H9 (cell line): ENCODE measurements at regions not wholly inside any gene's neighbourhood (a gene's known extent, or its start where the extent isn't known, plus 50 kb on each side); places are given as distances from the start of the nearest gene placed in this dataset.

Experiments used
- DNase-seq: peaks from one replicate; pipeline ENCODE4 v3.0.0-alpha.2; 2017
- H2AFZ ChIP-seq: one replicate; pipeline ENCODE4 v1.6.1; 2013; ENCODE audit warnings: mild to moderate bottlenecking, low read length, control low read depth, moderate library complexity
- H2AK5ac ChIP-seq: 2 replicates; pipeline ENCODE4 v1.6.1; 2013; ENCODE audit warnings: low read length, control low read depth, mixed read lengths; ENCODE audit not compliant: insufficient read length
- H2BK120ac ChIP-seq: one replicate; pipeline ENCODE4 v1.6.1; 2013; ENCODE audit warnings: low read depth, mild to moderate bottlenecking, low read length, control low read depth, inconsistent platforms; ENCODE audit not compliant: poor library complexity, severe bottlenecking
- H2BK12ac ChIP-seq: 2 replicates; pipeline ENCODE4 v1.6.1; 2013; ENCODE audit warnings: low read length, control low read depth, mixed read lengths, low read depth; ENCODE audit not compliant: insufficient read length
- H2BK15ac ChIP-seq: 2 replicates; pipeline ENCODE4 v1.6.1; 2013; ENCODE audit warnings: low read depth, low read length, control low read depth
- H2BK20ac ChIP-seq: one replicate; pipeline ENCODE4 v1.6.1; 2013; ENCODE audit warnings: low read depth, mild to moderate bottlenecking, low read length, control low read depth, inconsistent platforms; ENCODE audit not compliant: poor library complexity, severe bottlenecking
- H2BK5ac ChIP-seq: 2 replicates; pipeline ENCODE4 v1.6.1; 2013; ENCODE audit warnings: low read length, control low read depth, mixed read lengths; ENCODE audit not compliant: insufficient read length
- H3K14ac ChIP-seq: 2 replicates; pipeline ENCODE4 v1.6.1; 2013; ENCODE audit warnings: low read length, control low read depth; ENCODE audit not compliant: insufficient read depth
- H3K18ac ChIP-seq: 2 replicates; pipeline ENCODE4 v1.6.1; 2013; ENCODE audit warnings: low read depth, mild to moderate bottlenecking, mixed read lengths, low read length, control low read depth; ENCODE audit not compliant: insufficient read length
- H3K23ac ChIP-seq: 2 replicates; pipeline ENCODE4 v1.6.1; 2013; ENCODE audit warnings: low read length, control low read depth, mixed read lengths, low read depth; ENCODE audit not compliant: insufficient read length
- H3K23me2 ChIP-seq: 2 replicates; pipeline ENCODE4 v1.6.1; 2013; ENCODE audit warnings: low read depth, mild to moderate bottlenecking, mixed read lengths, low read length, control low read depth; ENCODE audit not compliant: insufficient read length, poor library complexity, severe bottlenecking
- H3K27ac ChIP-seq: 2 replicates; pipeline ENCODE4 v1.5.1; 2013; ENCODE audit warnings: low read length, control low read depth, mixed read lengths, low read depth; ENCODE audit not compliant: insufficient read length
- H3K27me3 ChIP-seq: 2 replicates; pipeline ENCODE4 v1.6.1; 2013; ENCODE audit warnings: low read length, control low read depth, inconsistent platforms; ENCODE audit not compliant: insufficient read depth
- H3K4ac ChIP-seq: 2 replicates; pipeline ENCODE4 v1.6.1; 2013; ENCODE audit warnings: low read depth, mild to moderate bottlenecking, control low read depth, inconsistent platforms, low read length, moderate library complexity
- H3K4me1 ChIP-seq: 2 replicates; pipeline ENCODE4 v1.6.1; 2013; ENCODE audit warnings: low read length, control low read depth, inconsistent platforms; ENCODE audit not compliant: insufficient read depth
- H3K4me2 ChIP-seq: 2 replicates; pipeline ENCODE4 v1.6.1; 2013; ENCODE audit warnings: low read length, control low read depth, mixed read lengths; ENCODE audit not compliant: insufficient read length, insufficient read depth
- H3K56ac ChIP-seq: 2 replicates; pipeline ENCODE4 v1.6.1; 2013; ENCODE audit warnings: low read depth, mild to moderate bottlenecking, mixed read lengths, low read length, control low read depth; ENCODE audit not compliant: insufficient read length
- H3K79me1 ChIP-seq: 2 replicates; pipeline ENCODE4 v1.6.1; 2013; ENCODE audit warnings: low read depth, mild to moderate bottlenecking, moderate library complexity, low read length, control low read depth, inconsistent platforms; ENCODE audit not compliant: insufficient read depth, poor library complexity, severe bottlenecking
- H3K79me2 ChIP-seq: 2 replicates; pipeline ENCODE4 v1.6.1; 2013; ENCODE audit warnings: low read length, control low read depth, inconsistent platforms; ENCODE audit not compliant: insufficient read depth
- H3K9ac ChIP-seq: 2 replicates; pipeline ENCODE4 v1.6.1; 2013; ENCODE audit warnings: low read length, control low read depth, mixed read lengths; ENCODE audit not compliant: insufficient read length; ENCODE audit errors: extremely low read depth
- H3K9me3 ChIP-seq: one replicate; pipeline ENCODE4 v1.6.1; 2013; ENCODE audit warnings: low read depth, low read length, inconsistent platforms; ENCODE audit not compliant: control insufficient read depth
- H3T11ph ChIP-seq: one replicate; pipeline ENCODE4 v1.6.1; 2013; ENCODE audit warnings: mild to moderate bottlenecking, low read length, control low read depth, inconsistent platforms
- H4K20me1 ChIP-seq: one replicate; pipeline ENCODE4 v1.6.1; 2013; ENCODE audit not compliant: control insufficient read depth, insufficient read length, insufficient read depth
- H4K5ac ChIP-seq: 2 replicates; pipeline ENCODE4 v1.6.1; 2013; ENCODE audit warnings: low read depth, mild to moderate bottlenecking, mixed read lengths, low read length, control low read depth; ENCODE audit not compliant: insufficient read length
- H4K8ac ChIP-seq: replicated peaks from 2 replicates; pipeline ENCODE4 v1.6.1; 2013; ENCODE audit warnings: low read length, control low read depth, mixed read lengths, low read depth; ENCODE audit not compliant: insufficient read length
- H4K91ac ChIP-seq: 2 replicates; pipeline ENCODE4 v1.6.1; 2013; ENCODE audit warnings: low read depth, mild to moderate bottlenecking, moderate library complexity, mixed read lengths, low read length, control low read depth; ENCODE audit not compliant: insufficient read length
- H3K27ac Mint-ChIP-seq, 3 experiments: 2 replicates in 2 of 3; 3 replicates in 1 of 3; pipeline ENCODE4 v1.8.0; 2020 to 2021; ENCODE audit warnings: mixed read lengths in 3 of 3, mild to moderate bottlenecking in 1 of 3, moderate library complexity in 1 of 3
- H3K27me3 Mint-ChIP-seq: 2 replicates; pipeline ENCODE4 v1.8.0; 2021; ENCODE audit warnings: low read depth, mild to moderate bottlenecking, moderate library complexity, mixed read lengths
- H3K36me3 Mint-ChIP-seq, 3 experiments: 2 replicates in 2 of 3; 3 replicates in 1 of 3; pipeline ENCODE4 v1.8.0; 2020 to 2021; ENCODE audit warnings: low read depth in 3 of 3, mixed read lengths in 3 of 3; ENCODE audit not compliant: insufficient read depth in 1 of 3
- H3K4me1 Mint-ChIP-seq, 2 experiments: 2 replicates each; pipeline ENCODE4 v1.8.0; 2020; ENCODE audit warnings: mixed read lengths in 2 of 2
- H3K4me3 Mint-ChIP-seq, 2 experiments: 2 replicates in 1 of 2; 3 replicates in 1 of 2; pipeline ENCODE4 v1.8.0; 2020 to 2021; ENCODE audit warnings: mild to moderate bottlenecking in 2 of 2, mixed read lengths in 2 of 2, moderate library complexity in 1 of 2
- H3K9me3 Mint-ChIP-seq, 2 experiments: 2 replicates in 1 of 2; 3 replicates in 1 of 2; pipeline ENCODE4 v1.8.0; 2020; ENCODE audit warnings: mild to moderate bottlenecking in 2 of 2, mixed read lengths in 2 of 2, moderate library complexity in 1 of 2
- WGBS: extraction: QIAGEN DNeasy Blood & Tissue Kit; methylation state at CpG from one replicate; pipeline ENCODE4 v1.1.7; 2013; ENCODE audit warnings: missing lambda C conversion rate, low lambda C conversion rate, mixed read lengths; ENCODE audit not compliant: insufficient read length; ENCODE audit errors: extremely low coverage; 5-methylcytosine and 5-hydroxymethylcytosine counted together
- TF ChIP-seq, protein P1 (sequence below): fragments of 200-600 bp; sonication (generic); conservative IDR thresholded peaks from 3 replicates; pipeline ENCODE4 v1.8.0; 2021; ENCODE audit warnings: antibody characterized with exemption, mild to moderate bottlenecking

GRCh38 chr6:155974811-155975323 is 519.2 kb upstream of the NOX3 start:
- no peaks in the 10 kb centered on the region for H3K4me1 ChIP-seq
- H3K79me1 ChIP-seq: no peaks in the 10 kb centered on the region
- Mint-ChIP-seq H3K4me3 (no peak overlapping the region), H3K27ac (no peak overlapping the region), H3K4me1 (no peaks in the 10 kb centered on the region; a peak in 1 of 4 replicates), H3K9me3 (no peaks in the 10 kb centered on the region), H3K27me3 (no peaks in the 10 kb centered on the region), H3K36me3 (no peaks in the 10 kb centered on the region)
- H2BK20ac ChIP-seq: no peak overlapping the region
- no peaks in the 10 kb centered on the region for H3K79me2 ChIP-seq
- no peak overlapping the region for H4K5ac ChIP-seq
- no peaks in the 10 kb centered on the region for H3K9me3 ChIP-seq
- H3K56ac ChIP-seq: no peak overlapping the region
- no peaks in the 10 kb centered on the region for H3K23me2 ChIP-seq
- no peaks in the 10 kb centered on the region for H4K20me1 ChIP-seq
- no peak overlapping the region for H2AK5ac ChIP-seq
- no peak overlapping the region for H3K23ac ChIP-seq
- no peaks in the 10 kb centered on the region for H3K27me3 ChIP-seq
- H3K14ac ChIP-seq: no peak overlapping the region
- no CpG with 5 or more reads among the region's 9 CpGs for WGBS
- H3K4ac ChIP-seq: no peak overlapping the region
- no peak overlapping the region for H4K91ac ChIP-seq
- no peak overlapping the region for H2BK5ac ChIP-seq
- no peak overlapping the region for H3T11ph ChIP-seq
- H2BK120ac ChIP-seq: no peak overlapping the region
- TF ChIP-seq, protein P1, sequence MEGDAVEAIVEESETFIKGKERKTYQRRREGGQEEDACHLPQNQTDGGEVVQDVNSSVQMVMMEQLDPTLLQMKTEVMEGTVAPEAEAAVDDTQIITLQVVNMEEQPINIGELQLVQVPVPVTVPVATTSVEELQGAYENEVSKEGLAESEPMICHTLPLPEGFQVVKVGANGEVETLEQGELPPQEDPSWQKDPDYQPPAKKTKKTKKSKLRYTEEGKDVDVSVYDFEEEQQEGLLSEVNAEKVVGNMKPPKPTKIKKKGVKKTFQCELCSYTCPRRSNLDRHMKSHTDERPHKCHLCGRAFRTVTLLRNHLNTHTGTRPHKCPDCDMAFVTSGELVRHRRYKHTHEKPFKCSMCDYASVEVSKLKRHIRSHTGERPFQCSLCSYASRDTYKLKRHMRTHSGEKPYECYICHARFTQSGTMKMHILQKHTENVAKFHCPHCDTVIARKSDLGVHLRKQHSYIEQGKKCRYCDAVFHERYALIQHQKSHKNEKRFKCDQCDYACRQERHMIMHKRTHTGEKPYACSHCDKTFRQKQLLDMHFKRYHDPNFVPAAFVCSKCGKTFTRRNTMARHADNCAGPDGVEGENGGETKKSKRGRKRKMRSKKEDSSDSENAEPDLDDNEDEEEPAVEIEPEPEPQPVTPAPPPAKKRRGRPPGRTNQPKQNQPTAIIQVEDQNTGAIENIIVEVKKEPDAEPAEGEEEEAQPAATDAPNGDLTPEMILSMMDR: no peak
- H3K18ac ChIP-seq: no peak overlapping the region
- no peak overlapping the region for H3K9ac ChIP-seq
- no peak for DNase-seq
- H3K4me2 ChIP-seq: no peak overlapping the region
- H2AFZ ChIP-seq: no peak overlapping the region
- no peak overlapping the region for H2BK12ac ChIP-seq
- no peak overlapping the region for H2BK15ac ChIP-seq
- H4K8ac ChIP-seq: no peak overlapping the region
- no peak overlapping the region for H3K27ac ChIP-seq
